Left hindlimb (tissue), 1 donor: ENCODE measurements at regions not wholly inside any gene's neighbourhood (a gene's known extent, or its start where the extent isn't known, plus 50 kb on each side); places are given as distances from the start of the nearest gene placed in this dataset.
"Not testable (repeated sequence)": the region's sequence is repeated elsewhere in the genome, so short reads cannot be mapped to it uniquely, and the experiment has no call there.

Source experiments
- DNase-seq: peaks from one replicate; pipeline ENCODE4 v3.0.0-alpha.2; 2018

- DNase-seq: no peak
Measured at GRCh38 chr21:28216976-28217523, 775.6 kb downstream of the LTN1 start.

- no peak for DNase-seq
Measured at GRCh38 chr21:28215214-28215954, 777.3 kb downstream of the LTN1 start.

- DNase-seq: no peak
Measured at GRCh38 chr21:28214786-28215185, 777.9 kb downstream of the LTN1 start.

GRCh38 chr21:28213261-28213660 is 779.4 kb downstream of the LTN1 start:
- DNase-seq: no peak

- no peak for DNase-seq
Measured at GRCh38 chr21:28212061-28212460, 780.6 kb downstream of the LTN1 start.

DNA sequence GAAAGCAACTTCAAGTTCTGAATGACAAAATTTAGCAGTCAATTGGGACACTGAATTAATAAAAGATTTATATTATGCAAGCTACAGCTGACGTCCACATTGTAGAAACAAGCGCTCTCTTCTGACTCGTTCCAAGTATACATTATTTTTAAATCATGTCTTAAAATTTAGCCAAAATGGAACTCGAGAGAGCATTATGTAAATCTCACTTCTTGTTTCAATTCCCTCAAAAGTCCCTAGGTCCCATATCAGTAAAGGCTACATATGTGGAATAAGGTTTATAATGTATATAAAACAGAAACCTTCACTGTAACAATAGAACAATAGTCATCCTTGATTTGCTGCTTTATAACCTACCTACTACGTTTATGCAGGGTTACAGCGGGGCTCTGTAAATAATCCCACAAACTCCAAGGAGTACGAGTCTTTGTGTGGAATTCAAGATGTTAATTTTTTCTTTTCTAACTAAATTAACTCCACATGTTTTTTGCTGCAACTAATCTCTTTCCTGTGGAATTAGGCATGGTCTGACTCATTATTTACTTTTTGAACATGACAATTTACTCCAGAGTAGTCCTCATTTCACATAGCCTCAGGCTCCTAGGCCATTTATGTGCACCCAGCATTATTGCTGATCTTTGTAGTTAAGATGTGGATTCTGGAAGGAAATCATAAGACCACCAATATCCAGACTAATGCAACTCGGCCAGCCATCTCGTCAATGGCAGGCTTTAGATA is 785.1 kb downstream of the LTN1 start:
- DNase-seq: no peak

DNA sequence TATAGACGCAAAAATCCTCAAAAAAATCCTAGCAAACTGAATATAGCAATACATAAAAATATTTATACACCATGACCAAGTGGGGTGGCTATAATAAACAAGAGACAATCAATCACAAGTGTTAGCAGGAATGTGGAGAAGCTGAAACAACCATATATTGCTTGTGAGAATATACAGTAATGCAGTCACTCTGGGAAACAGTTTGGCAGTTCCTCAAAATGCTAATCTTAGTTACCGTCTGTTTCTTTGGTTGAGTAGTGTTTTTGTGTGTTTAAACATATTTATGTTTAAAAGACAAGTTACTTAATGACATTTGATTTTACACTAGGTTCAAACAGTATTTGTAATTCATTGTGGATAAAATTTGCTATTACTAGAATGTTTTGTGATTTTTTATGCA is 792.0 kb downstream of the LTN1 start:
- no peak for DNase-seq

GRCh38 chr21:28196981-28197380 is 795.7 kb downstream of the LTN1 start:
- DNase-seq: no peak

- no peak for DNase-seq
Measured at GRCh38 chr21:28193189-28193588, 799.5 kb downstream of the LTN1 start.

DNA sequence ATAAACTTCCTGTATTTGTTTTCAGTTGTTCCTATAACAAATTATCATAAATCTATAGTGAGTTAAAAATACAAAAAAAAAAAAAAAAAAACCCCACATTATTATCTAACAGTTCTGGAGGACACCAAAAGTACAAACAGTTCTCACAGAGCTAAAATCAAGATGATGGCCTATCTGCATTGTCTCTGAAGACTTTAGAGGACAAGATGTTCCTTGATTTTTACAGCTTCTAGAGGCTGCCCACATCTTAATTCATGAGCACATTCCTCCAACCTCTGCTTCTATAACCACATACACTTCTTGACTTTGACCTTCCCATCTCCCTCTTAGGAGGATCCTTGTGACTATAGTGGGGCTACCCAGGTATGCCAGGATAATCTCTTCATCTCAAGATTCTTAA is 806.1 kb downstream of the LTN1 start:
- DNase-seq: no peak

DNA sequence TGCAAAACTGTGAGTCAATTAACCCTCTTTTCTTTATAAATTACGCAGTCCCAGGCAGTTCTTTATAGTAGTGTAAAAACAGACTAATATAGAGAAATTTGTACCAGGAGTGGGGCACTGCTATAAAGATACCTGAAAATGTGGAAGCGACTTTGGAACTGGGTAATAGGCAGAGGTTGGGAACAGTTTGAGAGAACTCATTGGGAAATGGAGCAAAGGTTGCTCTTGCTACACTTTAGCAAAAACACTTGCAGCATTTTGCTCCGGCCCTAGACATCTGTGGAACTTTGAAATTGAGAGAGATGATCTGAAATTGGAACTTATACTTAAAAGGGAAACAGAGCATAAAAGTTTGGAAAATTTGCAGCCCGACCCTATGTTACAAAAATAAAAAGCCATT is 810.9 kb downstream of the LTN1 start:
- no peak for DNase-seq

DNA sequence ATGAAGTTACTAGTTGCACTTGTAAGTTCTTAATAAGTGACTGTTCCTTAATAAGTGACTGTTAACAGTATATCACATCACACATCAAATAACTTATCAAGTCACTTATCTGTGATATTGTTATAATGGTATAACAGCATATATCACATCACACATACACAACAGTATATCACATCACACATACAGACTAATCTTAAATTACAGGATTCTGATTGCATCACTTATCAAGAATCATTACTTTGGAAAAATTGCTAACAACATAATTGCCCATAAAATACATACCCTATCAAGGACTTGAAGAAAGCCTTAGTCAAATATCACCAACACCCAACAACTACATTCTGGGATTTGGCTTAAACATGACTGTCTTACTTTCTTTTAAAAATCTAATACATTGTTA is 813.5 kb downstream of the LTN1 start:
- no peak for DNase-seq

GRCh38 chr21:28177124-28177523 is 815.6 kb downstream of the LTN1 start:
- no peak for DNase-seq

DNA sequence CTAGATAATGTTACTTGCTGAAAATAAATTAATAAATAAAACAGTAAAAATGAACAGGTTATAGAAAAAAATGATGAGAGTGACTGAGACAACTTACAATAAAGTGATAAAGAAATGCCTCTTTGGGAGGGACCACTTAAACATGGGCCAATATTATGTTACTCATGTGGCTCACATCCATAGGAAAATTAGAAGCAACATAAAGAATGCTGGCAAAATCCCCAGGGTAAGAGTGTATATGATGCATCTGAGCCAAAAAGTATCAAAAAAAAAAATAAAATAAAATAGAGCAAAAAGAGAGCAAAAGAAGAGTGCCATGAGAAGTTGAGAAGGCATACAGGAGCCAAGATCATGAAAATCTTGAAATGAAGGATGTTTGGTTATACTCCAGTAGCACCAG is 818.0 kb downstream of the LTN1 start:
- no peak for DNase-seq

DNA sequence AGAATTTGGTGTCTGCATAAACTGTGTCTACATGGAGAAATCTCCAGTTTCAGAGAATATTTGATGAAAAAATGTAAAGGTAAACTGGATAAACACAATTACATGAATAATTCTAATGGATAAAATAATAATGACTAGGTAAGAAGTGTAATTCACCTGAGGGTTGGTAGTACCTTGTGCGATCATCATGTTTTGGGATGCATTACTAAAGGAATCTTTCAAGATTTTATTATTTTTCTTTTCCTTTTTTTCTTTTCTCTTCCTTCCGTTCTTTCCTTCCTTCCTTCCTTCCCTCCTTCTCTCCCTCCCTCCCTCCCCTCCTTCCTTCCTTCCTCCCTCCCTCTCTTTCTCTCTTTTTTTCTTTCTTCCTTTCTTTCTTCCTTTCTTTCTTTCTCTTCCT is 818.7 kb downstream of the LTN1 start:
- no peak for DNase-seq

DNA sequence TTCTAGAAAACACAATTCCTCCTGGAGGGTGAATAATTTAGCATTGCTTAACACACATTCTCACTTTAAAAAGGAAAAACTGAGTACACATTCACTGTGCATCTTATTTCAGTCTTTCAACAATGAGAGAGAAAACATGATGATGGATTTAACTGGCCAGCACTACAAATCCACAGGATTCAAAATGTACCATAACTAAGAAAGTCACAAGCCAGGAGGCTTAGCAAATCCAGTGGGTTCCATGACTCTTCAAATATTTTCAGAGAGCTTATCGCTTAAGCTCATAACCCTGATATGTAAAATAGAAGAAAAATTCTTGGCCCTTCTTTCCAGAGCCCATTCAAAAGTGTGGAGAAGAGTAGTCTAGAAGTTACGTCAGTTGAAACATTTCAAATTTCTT is 820.3 kb downstream of the LTN1 start:
- DNase-seq: no peak

- no peak for DNase-seq
Measured at GRCh38 chr21:28167366-28167765, 825.3 kb downstream of the LTN1 start.

DNA sequence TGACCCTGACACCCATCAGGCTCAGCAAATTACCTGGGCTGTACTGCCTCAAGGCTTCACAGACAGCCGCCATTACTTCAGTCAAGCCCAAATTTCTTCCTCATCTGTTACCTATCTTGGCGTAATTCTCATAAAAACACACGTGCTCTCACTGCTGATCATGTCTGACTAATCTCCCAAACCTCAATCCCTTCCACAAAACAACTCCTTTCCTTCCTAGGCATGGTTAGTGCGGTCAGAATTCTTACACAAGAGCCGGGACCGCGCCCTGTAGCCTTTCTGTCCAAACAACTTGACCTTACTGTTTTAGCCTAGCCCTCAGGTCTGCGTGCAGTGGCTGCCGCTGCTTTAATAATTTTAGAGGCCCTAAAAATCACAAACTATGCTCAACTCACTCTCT is 828.2 kb downstream of the LTN1 start:
- not testable (repeated sequence) for DNase-seq

DNA sequence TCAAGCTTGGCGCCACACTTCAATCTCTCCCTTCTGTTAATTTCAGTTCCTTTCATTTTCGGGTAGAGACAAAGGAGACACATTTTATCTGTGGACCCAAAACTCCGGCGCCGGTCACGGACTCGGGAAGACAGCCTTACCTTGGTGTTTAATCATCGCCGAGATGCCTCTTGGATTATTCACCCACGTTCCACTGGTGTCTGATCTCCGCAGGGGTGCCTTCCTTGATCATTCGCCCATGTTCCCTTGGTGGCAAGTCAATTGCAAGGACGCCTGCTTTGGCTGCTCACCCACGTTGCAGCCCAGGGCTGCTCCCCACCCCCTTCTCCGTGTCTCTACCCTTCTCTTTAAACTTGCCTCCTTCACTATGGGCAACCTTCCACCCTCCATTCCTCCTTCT is 830.6 kb downstream of the LTN1 start:
- not testable (repeated sequence) for DNase-seq

DNA sequence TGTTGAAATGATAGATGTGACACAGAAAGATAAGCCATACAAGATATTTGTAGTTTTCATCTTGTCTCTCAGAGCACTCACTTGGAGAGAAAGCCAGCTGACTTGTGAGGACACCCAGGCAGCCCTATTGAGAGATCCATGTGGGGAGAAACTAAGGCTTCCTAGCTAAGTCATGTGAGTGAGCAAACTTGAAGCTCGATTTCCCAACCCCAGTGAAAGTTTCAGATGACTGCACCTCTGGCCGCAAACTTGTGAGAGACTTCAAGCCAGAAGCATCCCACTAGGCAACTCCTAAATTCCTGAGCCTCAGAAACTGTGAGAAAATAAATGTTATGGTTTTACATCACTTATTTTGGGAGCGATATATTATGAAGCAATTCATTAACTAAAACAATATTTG is 832.3 kb downstream of the LTN1 start:
- DNase-seq: no peak

DNA sequence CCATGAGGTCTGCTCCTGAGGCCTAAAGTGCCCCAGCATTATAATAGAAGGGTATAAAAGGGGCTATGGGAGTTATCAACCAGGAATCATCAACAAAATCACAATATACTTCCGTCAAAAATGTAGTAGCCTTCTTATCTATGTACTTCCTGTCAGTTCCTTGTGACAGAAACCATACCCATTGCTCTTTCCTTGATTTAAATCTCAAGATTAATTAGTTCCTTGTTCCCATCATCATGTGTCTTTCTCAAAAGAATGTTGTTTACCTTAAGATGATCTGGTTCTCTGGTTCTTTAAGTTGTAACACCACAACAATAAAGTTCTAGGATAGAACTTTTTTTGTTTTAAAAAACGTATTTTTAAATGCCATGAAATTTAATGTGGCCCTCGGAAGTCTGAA is 833.3 kb downstream of the LTN1 start:
- no peak for DNase-seq

GRCh38 chr21:28156590-28156989 is 836.1 kb downstream of the LTN1 start:
- no peak for DNase-seq

DNA sequence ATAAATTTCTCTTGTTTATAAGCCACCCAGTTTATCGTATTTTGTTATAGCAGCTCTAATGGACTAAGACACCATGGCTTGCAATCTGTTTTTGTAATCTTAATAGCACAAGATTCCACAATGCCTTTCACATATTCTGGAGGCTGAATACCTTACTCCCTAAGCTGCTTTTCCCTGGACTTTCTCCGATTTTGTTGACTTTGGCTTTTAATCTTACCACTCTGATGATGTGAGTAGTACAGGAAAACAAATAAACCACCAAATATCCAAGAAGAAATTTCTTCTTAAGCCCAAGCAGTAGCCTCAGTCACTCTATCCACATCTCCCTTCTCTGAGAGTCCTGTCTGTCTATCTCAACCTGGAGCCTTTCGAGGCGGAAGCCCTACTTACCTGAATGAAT is 838.6 kb downstream of the LTN1 start:
- DNase-seq: no peak

DNA sequence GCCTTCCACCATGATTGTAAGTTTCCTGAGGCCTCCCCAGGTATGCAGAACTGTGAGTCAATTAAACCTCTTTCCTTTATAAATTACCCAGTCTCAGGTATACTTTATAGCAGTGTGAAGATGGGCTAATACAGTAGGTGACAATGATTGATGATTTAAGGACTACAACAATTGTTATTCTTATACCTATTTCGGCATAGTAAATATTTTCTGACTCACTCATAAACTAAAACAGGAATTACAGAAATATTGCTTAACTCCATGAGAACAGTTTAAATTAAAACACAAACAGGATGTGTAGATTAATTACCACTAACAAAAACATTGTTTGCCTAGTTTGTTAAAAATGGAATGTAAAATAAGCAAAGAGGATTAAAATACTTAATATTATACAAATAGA is 839.9 kb downstream of the LTN1 start:
- no peak for DNase-seq
